ENCODE measurements at regions not wholly inside any gene's neighbourhood (a gene's known extent, or its start where the extent isn't known, plus 50 kb on each side); places are given as distances from the start of the nearest gene placed in this dataset.

DNA sequence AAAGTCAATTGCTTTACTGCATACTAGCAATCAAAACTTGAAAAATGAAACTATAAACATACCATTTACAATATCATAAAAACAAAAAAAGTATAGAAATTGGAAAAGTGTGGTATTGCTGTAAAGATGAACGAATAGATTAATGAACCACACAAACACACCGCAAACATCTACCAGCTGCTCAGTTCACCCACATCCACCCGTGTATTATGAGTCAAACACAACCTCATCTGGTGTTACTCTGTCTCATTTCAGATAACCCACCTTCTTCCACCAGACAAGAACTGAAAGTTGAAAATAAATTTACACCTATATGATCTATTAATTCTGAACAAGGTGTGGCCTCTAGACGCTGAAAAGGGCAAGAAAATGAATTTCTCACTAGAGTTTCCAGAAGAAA, 53.3 kb downstream of the BLID start:
- Histone ChIP-seq H3K27ac (ENCODE audit: low read depth, low read length) (no peak overlapping the region), H3K4me3 (ENCODE audit: low read length in 3 of 3) (no peak overlapping the region), H3K9me3 (ENCODE audit: control insufficient read depth in 3 of 3, low read length in 3 of 3) (peaks cover 0 to 6% (median 0%) of the 10 kb centered on the region in 3 donors), H3K4me1 (ENCODE audit: control insufficient read depth in 3 of 3, insufficient read depth in 3 of 3, low read length in 3 of 3) (no peaks in the 10 kb centered on the region), H3K27me3 (ENCODE audit: control insufficient read depth in 3 of 3, insufficient read depth in 3 of 3, low read length in 3 of 3) (no peaks in the 10 kb centered on the region), H3K9ac (ENCODE audit: low read depth in 1 of 3, low read length in 3 of 3) (no peak overlapping the region), H3K36me3 (ENCODE audit: control insufficient read depth in 3 of 3, insufficient read depth in 3 of 3, low read length in 3 of 3) (no peaks in the 10 kb centered on the region)

DNA sequence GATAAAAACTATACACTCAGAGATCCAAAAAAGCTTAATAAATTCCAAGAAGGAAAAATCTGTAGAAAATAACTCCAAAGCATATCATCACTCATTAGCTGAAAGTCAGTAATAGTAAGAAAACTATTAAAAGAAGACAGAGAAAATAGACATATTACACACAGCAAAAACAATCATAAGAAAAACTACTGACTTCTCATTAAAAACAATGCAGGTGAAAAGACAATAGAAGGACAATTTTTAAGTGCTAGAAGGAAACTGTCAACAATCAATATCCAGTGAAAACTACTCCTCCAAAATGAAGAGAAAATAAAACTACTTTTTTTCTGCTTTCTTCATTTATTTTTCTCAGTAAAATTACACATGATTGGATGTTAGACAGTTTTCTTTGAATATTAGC, 56.5 kb downstream of the BLID start:
- Histone ChIP-seq H3K9me3 (ENCODE audit: control insufficient read depth in 3 of 3, low read length in 3 of 3) (peaks cover 0 to 6% (median 0%) of the 10 kb centered on the region in 3 donors), H3K27me3 (ENCODE audit: control insufficient read depth in 3 of 3, insufficient read depth in 3 of 3, low read length in 3 of 3) (no peaks in the 10 kb centered on the region), H3K27ac (ENCODE audit: low read depth, low read length) (no peak overlapping the region), H3K9ac (ENCODE audit: low read depth in 1 of 3, low read length in 3 of 3) (no peak overlapping the region), H3K36me3 (ENCODE audit: control insufficient read depth in 3 of 3, insufficient read depth in 3 of 3, low read length in 3 of 3) (no peaks in the 10 kb centered on the region), H3K4me1 (ENCODE audit: control insufficient read depth in 3 of 3, insufficient read depth in 3 of 3, low read length in 3 of 3) (no peaks in the 10 kb centered on the region), H3K4me3 (ENCODE audit: low read length in 3 of 3) (no peak overlapping the region)

DNA sequence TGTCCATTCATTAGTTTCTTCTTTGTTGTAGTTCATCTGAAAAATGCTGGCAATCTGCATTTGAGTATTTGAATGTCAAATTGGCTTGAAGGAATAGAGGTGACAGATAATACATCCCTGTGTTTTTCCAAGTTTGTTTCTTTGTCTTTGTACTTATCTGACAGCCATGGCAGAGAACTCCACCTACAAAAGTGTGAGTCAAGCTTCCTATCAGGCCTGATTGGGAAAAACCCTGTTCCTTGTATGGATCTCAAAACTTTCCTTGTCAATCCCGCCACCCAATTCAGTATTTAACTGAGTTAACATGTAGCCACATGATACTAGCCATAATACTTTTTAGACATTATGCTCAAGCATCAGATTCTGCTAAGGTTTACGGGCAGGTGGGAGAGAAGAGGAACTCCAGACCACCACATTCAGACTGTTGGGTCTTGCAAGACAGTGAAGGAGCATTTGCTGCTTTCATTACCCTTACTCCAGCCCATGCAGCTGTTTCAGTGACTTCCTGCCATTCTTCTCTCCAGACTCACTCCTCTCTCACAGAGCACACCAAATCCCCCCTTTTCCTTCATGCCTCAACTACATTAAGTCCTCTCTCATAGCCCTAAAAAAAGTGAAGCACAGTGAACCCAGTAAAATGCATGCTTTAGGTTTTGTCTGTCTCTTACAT, 65.9 kb downstream of the BLID start:
- Histone ChIP-seq H3K4me1 (ENCODE audit: control insufficient read depth in 3 of 3, insufficient read depth in 3 of 3, low read length in 3 of 3) (peaks cover 0 to 7% (median 3%) of the 10 kb centered on the region in 3 donors), H3K9ac (ENCODE audit: low read depth in 1 of 3, low read length in 3 of 3) (no peak overlapping the region), H3K4me3 (ENCODE audit: low read length in 3 of 3) (no peak overlapping the region), H3K36me3 (ENCODE audit: control insufficient read depth in 3 of 3, insufficient read depth in 3 of 3, low read length in 3 of 3) (no peaks in the 10 kb centered on the region), H3K27ac (ENCODE audit: low read depth, low read length) (no peak overlapping the region), H3K27me3 (ENCODE audit: control insufficient read depth in 3 of 3, insufficient read depth in 3 of 3, low read length in 3 of 3) (no peaks in the 10 kb centered on the region), H3K9me3 (ENCODE audit: control insufficient read depth in 3 of 3, low read length in 3 of 3) (no peaks in the 10 kb centered on the region)

DNA sequence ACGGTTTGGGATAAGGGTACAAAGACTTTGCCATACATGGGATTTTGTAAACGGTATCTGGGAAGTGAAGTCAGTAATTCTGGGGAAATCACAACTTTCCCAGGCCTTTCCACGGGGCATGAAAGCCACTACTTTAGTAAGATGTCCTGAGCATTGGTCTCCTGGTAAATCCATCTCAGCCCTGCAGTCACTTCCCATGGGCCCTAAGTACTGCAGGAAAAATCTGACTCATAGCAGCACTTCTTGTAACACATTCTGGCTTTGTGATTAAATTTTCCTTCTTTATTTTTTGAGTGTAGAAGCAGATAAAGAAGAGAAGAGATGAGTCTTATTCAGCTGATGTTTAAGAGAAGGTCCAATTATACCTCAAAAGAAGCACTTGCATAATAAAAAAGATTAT, 67.6 kb downstream of the BLID start:
- H3K4me3 ChIP-seq (ENCODE audit: low read length in 3 of 3), result no peak overlapping the region
- no peak overlapping the region for H3K27ac ChIP-seq (ENCODE audit: low read depth, low read length)
- H3K36me3 ChIP-seq (ENCODE audit: control insufficient read depth in 3 of 3, insufficient read depth in 3 of 3, low read length in 3 of 3), result no peaks in the 10 kb centered on the region
- no peaks in the 10 kb centered on the region for H3K9me3 ChIP-seq (ENCODE audit: control insufficient read depth in 3 of 3, low read length in 3 of 3)
- H3K4me1 ChIP-seq (ENCODE audit: control insufficient read depth in 3 of 3, insufficient read depth in 3 of 3, low read length in 3 of 3), result peaks cover 0 to 7% (median 3%) of the 10 kb centered on the region in 3 donors
- no peaks in the 10 kb centered on the region for H3K27me3 ChIP-seq (ENCODE audit: control insufficient read depth in 3 of 3, insufficient read depth in 3 of 3, low read length in 3 of 3)
- no peak overlapping the region for H3K9ac ChIP-seq (ENCODE audit: low read depth in 1 of 3, low read length in 3 of 3)

DNA sequence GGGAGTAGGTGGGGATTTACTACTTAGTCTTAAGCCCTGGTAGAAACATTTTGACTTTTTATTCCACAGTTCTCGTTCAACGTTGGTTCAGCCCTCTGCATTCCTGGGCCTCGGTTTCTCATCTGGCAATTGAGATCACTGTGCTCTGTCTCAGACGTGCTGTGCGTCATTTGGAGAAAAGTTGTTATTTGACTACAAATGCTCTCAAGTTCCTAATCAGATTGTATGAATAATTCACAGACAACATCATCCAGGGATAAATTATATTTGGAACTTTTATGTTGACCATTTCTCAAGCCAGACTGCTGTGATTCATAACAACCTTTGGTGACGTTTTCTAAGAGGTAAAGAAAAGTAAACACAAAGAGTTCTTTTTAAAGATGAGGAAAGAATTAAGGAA, 69.2 kb downstream of the BLID start:
- H3K4me3 ChIP-seq (ENCODE audit: low read length in 3 of 3), result peak overlapping the region in 2 of 3 donors; percentile 23 to 45
- H3K9ac ChIP-seq (ENCODE audit: low read depth in 1 of 3, low read length in 3 of 3), result no peak overlapping the region
- H3K27ac ChIP-seq (ENCODE audit: low read depth, low read length), result no peak overlapping the region

DNA sequence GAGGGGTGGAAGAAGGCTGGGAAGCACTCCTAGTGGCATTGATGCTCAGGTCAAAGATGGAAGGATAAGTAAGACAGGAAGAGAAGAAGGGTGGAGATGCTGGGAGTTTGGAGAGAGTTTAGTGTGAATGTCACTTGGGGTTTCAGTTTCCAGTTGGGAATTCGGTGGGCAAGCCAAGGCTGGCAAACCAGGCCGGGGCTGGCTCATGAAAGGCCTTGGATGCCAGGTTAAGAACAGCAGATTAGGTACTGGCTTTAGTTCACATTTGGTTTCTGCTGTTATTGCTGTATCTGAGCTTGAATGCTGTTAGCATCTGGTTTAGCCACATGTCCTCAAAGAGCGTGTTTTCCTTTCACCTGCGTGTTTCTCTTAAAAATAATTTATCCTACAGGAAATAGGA, 69.6 kb downstream of the BLID start:
- Histone ChIP-seq H3K27me3 (ENCODE audit: control insufficient read depth in 3 of 3, insufficient read depth in 3 of 3, low read length in 3 of 3) (no peaks in the 10 kb centered on the region), H3K27ac (ENCODE audit: low read depth, low read length) (no peak overlapping the region), H3K4me1 (ENCODE audit: control insufficient read depth in 3 of 3, insufficient read depth in 3 of 3, low read length in 3 of 3) (peaks cover 0 to 7% (median 3%) of the 10 kb centered on the region in 3 donors), H3K9me3 (ENCODE audit: control insufficient read depth in 3 of 3, low read length in 3 of 3) (no peaks in the 10 kb centered on the region), H3K9ac (ENCODE audit: low read depth in 1 of 3, low read length in 3 of 3) (no peak overlapping the region), H3K36me3 (ENCODE audit: control insufficient read depth in 3 of 3, insufficient read depth in 3 of 3, low read length in 3 of 3) (no peaks in the 10 kb centered on the region), H3K4me3 (ENCODE audit: low read length in 3 of 3) (peak overlapping the region in 2 of 3 donors; percentile 23 to 45)

More for the DNA sequence above, 69.2 kb downstream of the BLID start:
- H3K9me3 ChIP-seq (ENCODE audit: control insufficient read depth in 3 of 3, low read length in 3 of 3), result no peaks in the 10 kb centered on the region
- peaks cover 0 to 7% (median 3%) of the 10 kb centered on the region in 3 donors for H3K4me1 ChIP-seq (ENCODE audit: control insufficient read depth in 3 of 3, insufficient read depth in 3 of 3, low read length in 3 of 3)
- no peaks in the 10 kb centered on the region for H3K27me3 ChIP-seq (ENCODE audit: control insufficient read depth in 3 of 3, insufficient read depth in 3 of 3, low read length in 3 of 3)
- no peaks in the 10 kb centered on the region for H3K36me3 ChIP-seq (ENCODE audit: control insufficient read depth in 3 of 3, insufficient read depth in 3 of 3, low read length in 3 of 3)

DNA sequence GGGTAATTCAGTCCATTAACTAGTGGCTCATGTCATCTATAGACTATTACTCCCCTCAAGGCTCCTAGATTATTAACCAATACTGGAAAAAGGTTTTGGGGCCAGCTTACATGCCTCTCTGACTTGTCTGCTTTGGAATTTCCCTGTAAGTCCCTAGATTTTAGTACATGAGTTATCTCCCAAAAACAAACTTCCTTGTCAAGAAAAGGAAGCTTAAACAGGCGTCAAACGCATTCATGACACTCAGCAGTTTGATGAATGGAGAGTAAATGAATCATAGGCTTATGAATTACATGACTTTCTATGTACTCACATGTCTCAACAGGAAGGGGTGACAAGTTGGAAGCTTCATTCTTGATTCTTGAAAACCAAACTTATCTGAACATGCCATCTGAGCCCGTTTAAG, 70.8 kb downstream of the BLID start:
- Histone ChIP-seq H3K9me3 (ENCODE audit: control insufficient read depth in 3 of 3, low read length in 3 of 3) (no peaks in the 10 kb centered on the region), H3K9ac (ENCODE audit: low read depth in 1 of 3, low read length in 3 of 3) (no peak overlapping the region), H3K4me1 (ENCODE audit: control insufficient read depth in 3 of 3, insufficient read depth in 3 of 3, low read length in 3 of 3) (peaks cover 0 to 7% (median 3%) of the 10 kb centered on the region in 3 donors), H3K4me3 (ENCODE audit: low read length in 3 of 3) (no peak overlapping the region), H3K27ac (ENCODE audit: low read depth, low read length) (no peak overlapping the region), H3K27me3 (ENCODE audit: control insufficient read depth in 3 of 3, insufficient read depth in 3 of 3, low read length in 3 of 3) (no peaks in the 10 kb centered on the region), H3K36me3 (ENCODE audit: control insufficient read depth in 3 of 3, insufficient read depth in 3 of 3, low read length in 3 of 3) (no peaks in the 10 kb centered on the region)

DNA sequence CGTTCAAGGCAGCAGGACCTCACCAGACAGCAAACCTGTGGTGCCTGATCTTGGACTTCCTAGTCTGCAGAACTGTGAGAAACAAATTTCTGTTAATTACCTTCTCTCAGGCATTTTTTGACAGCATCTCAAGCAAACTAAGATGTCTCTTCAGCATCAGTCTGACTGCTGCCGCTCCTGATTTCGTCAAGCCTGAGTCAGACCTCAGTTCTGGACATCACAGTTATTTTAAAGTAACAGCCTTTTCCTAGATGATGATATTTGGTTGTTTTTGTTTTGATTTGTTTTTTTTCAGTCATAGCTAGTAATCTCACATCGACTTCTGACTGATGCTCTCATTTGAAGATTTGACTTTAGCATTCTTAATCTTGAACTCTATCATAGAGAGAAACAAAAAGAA, 71.9 kb downstream of the BLID start:
- no peaks in the 10 kb centered on the region for H3K9me3 ChIP-seq (ENCODE audit: control insufficient read depth in 3 of 3, low read length in 3 of 3)
- H3K27ac ChIP-seq (ENCODE audit: low read depth, low read length), result no peak overlapping the region
- H3K4me1 ChIP-seq (ENCODE audit: control insufficient read depth in 3 of 3, insufficient read depth in 3 of 3, low read length in 3 of 3), result peaks cover 0 to 7% (median 3%) of the 10 kb centered on the region in 3 donors
- no peak overlapping the region for H3K4me3 ChIP-seq (ENCODE audit: low read length in 3 of 3)
- H3K27me3 ChIP-seq (ENCODE audit: control insufficient read depth in 3 of 3, insufficient read depth in 3 of 3, low read length in 3 of 3), result no peaks in the 10 kb centered on the region
- no peaks in the 10 kb centered on the region for H3K36me3 ChIP-seq (ENCODE audit: control insufficient read depth in 3 of 3, insufficient read depth in 3 of 3, low read length in 3 of 3)
- no peak overlapping the region for H3K9ac ChIP-seq (ENCODE audit: low read depth in 1 of 3, low read length in 3 of 3)

DNA sequence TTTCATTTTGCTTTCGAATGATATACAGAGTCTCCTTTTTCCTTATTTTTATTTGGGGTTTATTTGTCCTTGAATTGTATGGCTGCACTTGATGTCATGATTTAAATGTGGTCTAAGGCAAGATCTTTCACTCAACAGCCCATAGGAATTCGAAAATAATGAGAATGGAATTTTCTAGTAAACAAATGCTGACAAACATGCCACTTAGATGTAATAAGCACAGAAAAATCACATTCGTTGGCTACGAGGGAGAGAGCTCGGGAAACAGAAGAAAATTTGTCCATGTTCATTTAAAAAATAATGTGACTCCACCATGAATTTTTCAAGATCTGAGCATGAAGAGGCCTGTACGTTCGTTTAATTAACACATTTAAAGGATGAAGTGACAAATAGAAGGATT, 73.0 kb downstream of the BLID start:
- H3K9ac ChIP-seq (ENCODE audit: low read depth in 1 of 3, low read length in 3 of 3), result no peak overlapping the region
- H3K27me3 ChIP-seq (ENCODE audit: control insufficient read depth in 3 of 3, insufficient read depth in 3 of 3, low read length in 3 of 3), result no peaks in the 10 kb centered on the region
- no peaks in the 10 kb centered on the region for H3K9me3 ChIP-seq (ENCODE audit: control insufficient read depth in 3 of 3, low read length in 3 of 3)
- no peaks in the 10 kb centered on the region for H3K36me3 ChIP-seq (ENCODE audit: control insufficient read depth in 3 of 3, insufficient read depth in 3 of 3, low read length in 3 of 3)
- no peak overlapping the region for H3K4me3 ChIP-seq (ENCODE audit: low read length in 3 of 3)
- H3K4me1 ChIP-seq (ENCODE audit: control insufficient read depth in 3 of 3, insufficient read depth in 3 of 3, low read length in 3 of 3), result peaks cover 0 to 7% (median 3%) of the 10 kb centered on the region in 3 donors
- no peak overlapping the region for H3K27ac ChIP-seq (ENCODE audit: low read depth, low read length)

DNA sequence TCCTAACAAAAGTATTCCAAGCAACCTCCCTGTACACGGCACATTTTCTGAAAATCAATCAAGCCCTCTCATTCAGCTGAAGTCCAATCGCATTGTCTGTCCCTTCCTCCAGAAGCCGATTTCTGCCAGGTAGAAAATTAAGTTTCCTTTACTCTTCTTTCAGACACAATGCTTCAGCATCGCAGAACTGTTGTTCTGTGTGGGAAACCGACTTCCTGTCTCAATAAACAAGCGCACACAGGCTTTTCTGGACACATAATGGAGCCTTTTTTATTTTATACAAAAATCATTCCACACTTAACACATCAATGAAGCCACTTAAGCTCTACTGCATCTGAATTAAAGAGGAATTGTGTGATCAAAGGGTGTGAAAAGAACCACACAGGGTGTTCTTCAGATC, 75.6 kb downstream of the BLID start:
- no peaks in the 10 kb centered on the region for H3K4me1 ChIP-seq (ENCODE audit: control insufficient read depth in 3 of 3, insufficient read depth in 3 of 3, low read length in 3 of 3)
- no peak overlapping the region for H3K27ac ChIP-seq (ENCODE audit: low read depth, low read length)
- H3K9me3 ChIP-seq (ENCODE audit: control insufficient read depth in 3 of 3, low read length in 3 of 3), result no peaks in the 10 kb centered on the region
- H3K36me3 ChIP-seq (ENCODE audit: control insufficient read depth in 3 of 3, insufficient read depth in 3 of 3, low read length in 3 of 3), result no peaks in the 10 kb centered on the region
- H3K9ac ChIP-seq (ENCODE audit: low read depth in 1 of 3, low read length in 3 of 3), result no peak overlapping the region
- no peak overlapping the region for H3K4me3 ChIP-seq (ENCODE audit: low read length in 3 of 3)
- no peaks in the 10 kb centered on the region for H3K27me3 ChIP-seq (ENCODE audit: control insufficient read depth in 3 of 3, insufficient read depth in 3 of 3, low read length in 3 of 3)

All from skeletal muscle tissue (tissue), 3 donors.